A204.1 (cell line): ENCODE measurements at regions not wholly inside any gene's neighbourhood (a gene's known extent, or its start where the extent isn't known, plus 50 kb on each side); places are given as distances from the start of the nearest gene placed in this dataset.
"Not testable (repeated sequence)": the region's sequence is repeated elsewhere in the genome, so short reads cannot be mapped to it uniquely, and the experiment has no call there.

Source experiments
- FAIRE-seq: peaks from 2 replicates; lab custom pipeline; 2012; peaks lifted over from hg19 to GRCh38; lab: Jason Lieb, UNC

GRCh38 chr3:144466114-144466513 is 494.5 kb downstream of the DIPK2A start:
- FAIRE-seq: no peak

- no peak for FAIRE-seq
Measured at GRCh38 chr3:144466540-144466939, 494.9 kb downstream of the DIPK2A start.

DNA sequence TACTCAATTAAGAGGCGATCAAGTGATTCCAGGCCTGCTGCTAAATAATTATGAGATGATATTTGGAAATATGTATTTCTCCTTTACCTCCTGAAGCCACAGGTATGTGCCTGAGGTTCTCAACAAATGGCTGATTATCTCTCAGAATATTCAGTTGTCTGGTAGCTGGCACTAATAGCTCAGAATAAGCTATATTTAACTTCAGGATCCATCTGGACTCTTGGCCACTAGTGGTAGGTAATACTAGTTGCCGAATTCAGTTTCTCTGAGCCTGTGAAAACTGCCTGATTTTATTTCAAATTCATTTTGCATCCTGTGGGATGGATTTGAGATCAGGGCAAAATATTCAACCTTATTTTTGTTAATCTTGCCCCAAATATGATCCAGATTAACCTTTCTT is 499.0 kb downstream of the DIPK2A start:
- no peak for FAIRE-seq

DNA sequence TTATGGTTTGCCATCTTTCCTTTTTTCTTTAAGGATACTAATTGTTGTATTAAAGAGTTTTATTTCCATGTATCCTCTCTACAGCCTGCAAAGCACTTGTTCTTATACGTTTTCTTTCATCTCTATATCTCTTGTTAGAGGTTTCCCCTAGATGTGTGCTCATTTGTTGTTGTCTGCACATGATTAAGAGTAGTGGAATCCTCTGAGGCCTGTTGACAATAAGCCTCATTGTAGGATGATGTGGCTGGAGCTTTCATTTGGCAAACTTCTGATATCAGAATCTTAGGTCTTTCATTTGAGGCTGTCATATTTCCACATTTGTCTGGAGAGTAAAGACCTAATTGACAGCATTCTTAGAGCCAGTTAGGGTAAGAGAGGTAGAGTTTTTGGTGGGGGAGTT is 506.0 kb downstream of the DIPK2A start:
- no peak for FAIRE-seq

DNA sequence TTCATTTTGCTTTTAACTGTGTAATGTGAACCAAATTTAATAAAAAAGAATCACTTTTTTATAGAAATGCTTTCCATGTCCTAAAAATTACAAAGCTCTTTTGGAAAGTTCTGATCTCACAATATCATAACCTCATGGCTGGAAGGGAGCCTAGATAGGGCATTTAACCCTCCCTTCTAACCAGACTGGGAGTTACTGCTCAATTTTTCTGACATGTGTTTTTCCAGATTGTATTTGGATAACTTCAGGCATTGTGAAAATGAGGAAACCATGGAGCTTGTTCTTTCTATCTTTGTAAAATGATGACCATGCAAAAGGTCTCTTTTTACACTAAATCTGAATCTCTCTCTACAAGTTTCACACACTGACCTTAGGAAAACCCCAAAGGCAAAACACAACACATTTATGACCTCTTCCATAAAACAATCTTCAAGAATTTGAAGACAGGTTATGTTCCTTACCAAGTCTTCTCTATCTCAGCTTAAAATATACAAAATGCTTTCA is 508.8 kb downstream of the DIPK2A start:
- no peak for FAIRE-seq

GRCh38 chr3:144482876-144483275 is 511.3 kb downstream of the DIPK2A start:
- no peak for FAIRE-seq

GRCh38 chr3:144487011-144487410 is 515.4 kb downstream of the DIPK2A start:
- no peak for FAIRE-seq

GRCh38 chr3:144488927-144489326 is 517.3 kb downstream of the DIPK2A start:
- no peak for FAIRE-seq

GRCh38 chr3:144491333-144491732 is 519.7 kb downstream of the DIPK2A start:
- FAIRE-seq: no peak

- not testable (repeated sequence) for FAIRE-seq
Measured at GRCh38 chr3:144494651-144495050, 523.0 kb downstream of the DIPK2A start.

- no peak for FAIRE-seq
Measured at GRCh38 chr3:144496141-144496835, 524.7 kb downstream of the DIPK2A start.

DNA sequence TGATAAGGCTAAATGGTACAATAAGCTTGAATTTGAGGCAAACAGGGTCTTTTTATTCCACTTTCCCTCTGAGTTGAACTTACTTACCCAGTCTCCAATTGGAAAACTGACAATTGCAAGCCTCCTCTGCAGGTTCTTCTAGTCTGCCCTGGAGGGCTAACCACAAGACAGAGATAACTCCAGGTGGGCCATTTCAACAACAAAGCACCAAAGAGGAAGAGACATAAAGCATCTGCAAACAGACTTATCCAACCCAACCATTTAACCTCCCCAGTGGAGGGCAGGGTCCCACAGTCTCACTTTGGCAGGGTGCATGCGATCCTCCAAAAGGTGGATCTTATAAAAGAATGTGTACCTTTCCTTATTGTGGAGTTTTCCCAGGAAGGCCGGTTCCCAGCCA is 525.8 kb downstream of the DIPK2A start:
- no peak for FAIRE-seq

DNA sequence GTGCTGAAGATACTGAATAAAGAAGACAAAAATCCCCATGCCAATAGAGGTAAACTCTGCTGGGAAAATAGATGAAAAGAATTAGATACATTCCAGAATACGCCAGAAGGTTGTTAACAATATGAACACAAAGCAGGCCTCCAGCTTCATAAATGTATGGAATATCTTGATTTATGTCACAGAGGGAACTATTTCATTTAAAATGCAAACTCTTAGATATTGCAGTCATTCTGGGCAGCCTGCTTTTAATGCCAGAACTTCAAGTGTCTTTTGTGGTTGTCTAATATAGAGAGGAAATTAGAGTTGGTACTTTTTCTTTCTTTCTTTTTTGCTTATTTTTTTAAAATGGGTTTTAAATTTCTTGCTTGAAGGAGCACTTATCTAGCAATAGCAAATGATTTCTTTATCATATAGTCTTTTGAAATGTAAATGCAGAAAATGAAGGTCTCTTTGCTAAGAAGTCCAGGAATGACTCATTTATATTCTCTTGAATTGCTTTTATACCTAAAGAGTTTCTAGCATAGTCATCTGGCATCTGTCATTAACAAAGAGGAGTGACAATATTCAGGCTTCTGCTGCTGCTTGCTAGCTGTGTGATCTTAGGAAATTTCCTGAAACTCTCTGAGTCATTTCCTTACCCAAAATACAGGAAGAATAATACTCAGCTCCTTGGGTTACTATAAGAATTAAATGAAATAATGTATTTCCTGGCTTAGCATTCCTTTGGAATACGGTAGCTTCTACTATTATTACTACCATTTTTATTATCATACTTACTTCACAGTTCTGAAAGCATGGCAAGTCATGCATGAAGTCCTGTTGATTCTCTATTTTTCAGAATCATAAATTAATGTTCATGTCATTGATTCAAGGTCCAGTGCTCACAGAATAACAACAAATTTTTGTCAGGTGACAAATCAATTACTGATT is 527.6 kb downstream of the DIPK2A start:
- FAIRE-seq: no peak

DNA sequence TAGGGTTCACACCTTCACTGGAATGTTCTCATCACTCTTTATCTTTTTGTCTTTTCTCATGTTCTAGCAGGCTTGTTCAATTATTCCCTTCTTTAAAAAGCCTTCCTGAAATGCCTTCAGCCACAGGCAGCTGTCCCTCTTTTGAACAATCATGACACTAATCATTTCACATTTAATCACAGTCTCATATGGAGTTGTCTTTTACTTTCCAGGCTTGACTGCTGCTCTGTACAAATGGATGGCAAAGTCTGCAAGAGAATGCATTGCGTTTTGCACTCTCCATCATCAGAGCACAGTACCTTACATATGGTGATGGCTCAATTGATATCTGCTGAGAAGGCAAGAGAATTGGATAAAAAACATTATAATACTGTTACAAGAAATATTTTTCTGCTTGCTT is 529.8 kb downstream of the DIPK2A start:
- no peak for FAIRE-seq

- FAIRE-seq: no peak
Measured at GRCh38 chr3:144502402-144502801, 530.8 kb downstream of the DIPK2A start.

- FAIRE-seq: not testable (repeated sequence)
Measured at GRCh38 chr3:144506375-144506774, 534.8 kb downstream of the DIPK2A start.

DNA sequence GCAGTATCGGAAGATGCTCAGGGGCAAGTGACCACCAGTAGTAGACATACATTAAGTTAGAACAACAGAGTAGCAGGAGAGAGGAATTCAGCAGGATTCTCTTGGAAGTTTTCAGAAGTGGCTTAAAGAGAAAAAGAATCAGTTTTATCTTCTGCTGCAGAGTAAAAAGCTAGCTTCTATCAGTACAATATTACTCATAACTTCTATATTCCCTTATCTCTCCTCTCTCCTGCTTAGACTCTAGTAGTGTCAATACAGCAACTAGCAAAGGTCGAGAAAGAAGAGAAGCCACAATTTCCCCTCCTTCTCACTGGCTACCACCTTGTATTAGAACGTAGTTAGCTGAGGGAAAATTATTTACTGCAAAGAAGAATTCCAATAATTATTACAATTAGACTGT is 539.7 kb downstream of the DIPK2A start:
- no peak for FAIRE-seq

DNA sequence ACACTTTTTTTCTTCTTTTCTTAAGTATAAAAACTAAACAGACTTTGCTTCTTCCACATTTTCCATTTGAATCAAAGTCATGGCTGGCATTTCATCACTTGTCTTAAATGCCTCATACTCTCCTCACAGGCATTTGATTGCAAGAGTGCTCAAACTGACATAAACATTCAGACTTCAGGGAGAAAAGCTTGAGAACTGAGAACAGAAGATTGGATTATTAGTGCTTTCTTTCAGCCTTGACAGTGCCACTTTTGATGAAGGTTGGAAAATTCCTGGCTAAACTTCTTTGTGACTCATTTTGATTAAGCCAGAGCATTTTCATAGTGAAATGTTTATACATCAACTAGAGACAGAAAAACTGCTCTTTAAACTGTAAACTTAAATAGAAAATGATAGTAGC is 544.4 kb downstream of the DIPK2A start:
- FAIRE-seq: no peak

DNA sequence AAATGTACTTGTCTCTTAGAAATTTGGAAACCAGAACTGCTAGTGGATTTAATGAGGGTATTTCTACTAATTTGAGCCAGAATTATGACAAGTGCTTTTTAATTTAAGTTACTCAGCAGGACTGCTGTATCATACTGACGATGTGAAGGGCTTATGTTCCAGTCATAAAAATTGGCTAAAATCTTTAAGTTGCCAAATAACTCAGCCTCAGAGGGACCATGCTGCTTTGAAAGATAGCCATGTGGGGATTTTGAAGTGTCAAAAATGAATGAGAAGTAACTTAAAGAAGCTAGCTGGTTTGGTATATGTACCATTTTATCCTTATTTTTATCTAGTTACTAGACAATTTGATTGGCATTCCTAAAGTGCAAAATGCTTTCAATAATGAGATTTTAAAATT is 545.0 kb downstream of the DIPK2A start:
- no peak for FAIRE-seq

GRCh38 chr3:144521131-144521530 is 549.5 kb downstream of the DIPK2A start:
- FAIRE-seq: no peak

DNA sequence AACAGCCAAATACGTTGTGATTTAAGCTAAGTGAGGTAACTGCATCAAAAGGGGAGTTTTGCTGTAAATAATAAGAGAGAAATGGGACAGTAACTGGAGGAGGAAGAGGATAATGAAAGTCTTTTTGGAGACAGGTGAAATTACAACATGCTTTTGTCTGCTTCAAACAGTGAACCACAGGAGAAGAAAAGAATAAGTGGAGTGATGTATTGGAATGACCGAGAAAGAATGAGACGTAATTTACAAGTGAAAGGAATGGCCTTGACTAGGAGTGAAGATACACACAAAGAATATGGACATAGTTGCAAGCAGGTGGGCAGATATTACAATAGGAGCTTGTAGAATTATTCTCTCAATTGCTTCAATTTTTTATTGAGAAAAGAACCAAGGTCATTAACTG is 550.8 kb downstream of the DIPK2A start:
- no peak for FAIRE-seq

GRCh38 chr3:144523396-144523795 is 551.8 kb downstream of the DIPK2A start:
- FAIRE-seq: no peak

DNA sequence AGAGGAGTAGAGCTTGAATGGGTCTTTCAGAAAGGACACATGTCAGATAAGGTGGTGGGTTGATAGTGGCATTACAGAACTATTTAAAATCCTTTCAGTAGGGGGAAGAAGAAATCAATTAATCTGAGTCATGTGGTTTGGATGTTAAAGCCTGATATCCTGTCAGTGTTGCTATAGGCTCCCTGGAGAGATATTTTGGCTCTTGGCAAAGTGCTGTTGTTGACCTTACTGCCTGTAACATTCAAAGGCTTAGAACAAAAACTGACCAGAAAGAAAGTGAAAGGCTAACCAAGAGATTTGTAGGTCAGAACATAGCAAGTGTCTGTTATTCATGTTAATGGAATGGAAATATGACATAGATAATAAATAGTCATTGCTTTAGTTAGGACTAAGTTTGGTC is 552.9 kb downstream of the DIPK2A start:
- no peak for FAIRE-seq
